GM21423 (cell line): ENCODE measurements at regions not wholly inside any gene's neighbourhood (a gene's known extent, or its start where the extent isn't known, plus 50 kb on each side); places are given as distances from the start of the nearest gene placed in this dataset.
A peak's percentile ranks its signal among the peaks of the same experiment; 100 is the strongest.
"Not testable (repeated sequence)": the region's sequence is repeated elsewhere in the genome, so short reads cannot be mapped to it uniquely, and the experiment has no call there.

Source experiments
- ATAC-seq: cut with Tn5 transposase; IDR thresholded peaks from one replicate; pipeline ENCODE4 v1.9.1; 2021; ENCODE audit warnings: mild to moderate bottlenecking, moderate library complexity; ENCODE audit not compliant: unreplicated experiment

GRCh38 chr4:38413524-38414341, 250.3 kb upstream of the KLF3 start:
- ATAC-seq: no peak

GRCh38 chr4:38414410-38414809, 249.6 kb upstream of the KLF3 start:
- ATAC-seq: no peak

- no peak for ATAC-seq
Measured at GRCh38 chr4:38415682-38416081, 248.3 kb upstream of the KLF3 start.

GRCh38 chr4:38416450-38417014, 247.5 kb upstream of the KLF3 start:
- ATAC-seq: no peak

- ATAC-seq: not testable (repeated sequence)
Measured at GRCh38 chr4:38420254-38420653, 243.7 kb upstream of the KLF3 start.

GRCh38 chr4:38422850-38423249, 241.1 kb upstream of the KLF3 start:
- ATAC-seq: no peak

DNA sequence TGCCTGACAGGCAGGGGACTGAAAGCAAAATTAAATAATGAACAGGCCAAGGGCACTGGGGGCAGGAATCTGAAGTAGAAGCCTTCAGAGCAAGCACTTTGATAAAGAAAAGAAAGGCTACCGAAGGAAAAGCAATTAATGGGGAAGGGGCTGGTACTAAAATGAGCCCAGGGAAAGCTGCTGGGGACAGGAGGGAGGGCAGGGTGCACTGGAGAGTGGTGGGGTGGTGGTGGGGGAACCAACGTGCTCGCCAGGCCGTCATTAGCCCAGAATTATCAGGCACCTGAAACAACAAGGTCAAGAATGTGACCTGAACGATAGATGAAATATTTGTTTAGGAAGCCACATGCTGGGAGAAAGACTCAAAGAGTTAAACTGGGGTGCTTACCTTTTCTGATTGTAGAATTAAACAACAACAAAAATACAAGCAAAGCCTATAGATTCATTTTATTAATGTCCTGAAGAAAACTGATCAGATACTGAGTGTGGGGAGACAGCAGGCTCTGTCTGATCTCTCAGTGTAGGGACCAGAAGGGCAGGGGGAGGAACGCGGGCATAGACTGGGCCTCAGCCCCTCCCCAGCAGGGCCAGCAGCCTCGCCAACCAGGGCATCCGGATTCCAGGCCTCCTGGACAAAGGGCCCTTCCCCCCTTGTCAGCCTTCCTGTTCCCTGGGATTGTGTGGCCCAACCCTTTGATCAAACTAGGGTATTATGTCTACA, 239.7 kb upstream of the KLF3 start:
- ATAC-seq: no peak

GRCh38 chr4:38426532-38426931, 237.5 kb upstream of the KLF3 start:
- no peak for ATAC-seq

DNA sequence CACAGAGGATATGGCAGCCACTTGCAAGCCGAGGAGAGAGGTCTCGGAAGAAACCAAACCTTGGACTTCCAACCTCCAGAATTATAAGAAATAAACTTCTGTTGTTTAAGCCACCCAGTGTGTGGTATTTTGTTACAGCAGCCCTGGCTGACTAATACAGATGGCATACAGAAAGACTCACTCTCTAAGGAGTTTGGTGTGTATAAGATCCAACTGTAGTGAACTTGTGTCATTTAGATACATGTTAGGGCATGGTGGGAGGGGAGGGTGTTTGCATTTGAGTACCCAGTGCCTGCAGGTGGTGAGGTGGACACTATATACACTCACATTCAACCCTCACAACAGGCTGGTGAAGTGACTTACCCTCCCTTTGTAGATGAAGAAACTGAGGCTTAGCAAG, 233.2 kb upstream of the KLF3 start:
- ATAC-seq: no peak

DNA sequence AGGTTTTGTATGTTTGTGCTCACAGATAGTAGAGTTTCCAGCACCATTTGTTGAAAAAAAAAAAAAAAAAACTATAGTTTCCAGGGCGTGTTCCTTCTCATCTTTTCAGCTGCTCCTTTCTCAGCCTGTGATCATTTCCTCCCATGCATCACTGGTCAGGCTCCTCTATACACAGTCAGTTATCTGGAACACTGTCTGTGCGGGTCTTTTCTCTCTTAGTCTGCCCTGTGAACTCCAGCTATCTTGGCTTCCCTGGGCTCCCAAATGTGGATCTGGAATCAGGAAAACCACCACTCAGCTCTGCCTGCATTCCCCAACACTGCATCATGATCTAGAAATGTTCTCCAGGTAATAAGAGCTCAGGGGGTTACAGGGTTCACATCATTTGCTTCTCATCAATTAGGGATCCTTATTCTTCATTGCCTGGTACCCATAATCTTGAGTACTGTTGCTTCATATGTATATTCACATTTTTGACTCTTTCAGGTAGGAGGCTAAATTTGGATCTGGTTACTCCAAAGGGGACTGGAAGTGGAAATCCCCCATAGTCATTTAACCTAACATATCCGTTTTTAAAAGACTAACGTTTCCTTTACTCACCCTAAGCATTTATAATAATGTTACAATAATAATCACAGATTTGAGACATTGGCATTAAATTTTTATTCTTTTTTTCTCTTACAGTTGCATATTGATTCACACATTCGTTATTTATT, 221.8 kb upstream of the KLF3 start:
- no peak for ATAC-seq

GRCh38 chr4:38449506-38450174, 214.4 kb upstream of the KLF3 start:
- ATAC-seq: no peak

GRCh38 chr4:38452009-38452408, 212.0 kb upstream of the KLF3 start:
- no peak for ATAC-seq

DNA sequence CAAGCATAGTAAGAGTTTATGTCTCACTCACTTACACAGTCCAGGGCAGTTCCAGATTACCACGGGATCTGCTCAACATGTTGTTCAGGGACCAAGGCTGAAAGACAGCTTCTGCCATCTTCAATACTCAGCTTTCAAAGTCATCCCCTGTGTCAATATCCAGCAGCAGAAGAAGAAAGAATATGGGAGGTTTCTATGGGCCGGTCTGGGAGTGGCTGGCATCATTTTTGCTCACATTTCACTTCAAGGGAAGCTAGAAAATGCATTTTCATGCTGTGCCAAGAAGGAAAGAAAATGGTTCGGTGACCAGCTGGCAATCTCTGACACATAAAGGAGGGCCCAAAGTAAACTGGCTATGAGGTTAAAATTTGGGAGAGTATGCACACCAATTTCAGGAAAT, 211.5 kb upstream of the KLF3 start:
- no peak for ATAC-seq

GRCh38 chr4:38453253-38453881, 210.6 kb upstream of the KLF3 start:
- no peak for ATAC-seq

DNA sequence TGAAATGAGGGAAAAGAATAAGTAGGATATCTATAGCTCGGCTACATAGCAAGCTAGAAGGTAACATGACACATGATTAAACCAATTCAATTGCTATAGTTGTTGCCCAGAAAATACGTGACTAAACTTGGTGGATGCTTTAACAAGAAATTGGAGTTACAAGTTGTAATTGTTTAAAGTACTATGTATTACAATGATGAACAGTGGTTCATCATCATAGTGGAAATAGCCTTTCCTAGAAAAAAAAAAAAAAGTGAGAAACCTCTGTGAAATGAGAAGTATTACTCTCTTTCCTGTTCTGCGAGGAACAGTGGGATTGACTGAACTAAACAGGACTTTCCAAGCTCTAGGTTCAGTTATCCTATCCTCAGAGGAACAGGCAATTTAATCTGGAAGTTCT, 209.7 kb upstream of the KLF3 start:
- ATAC-seq: no peak

GRCh38 chr4:38455092-38455862, 208.7 kb upstream of the KLF3 start:
- peak; percentile 64 for ATAC-seq

DNA sequence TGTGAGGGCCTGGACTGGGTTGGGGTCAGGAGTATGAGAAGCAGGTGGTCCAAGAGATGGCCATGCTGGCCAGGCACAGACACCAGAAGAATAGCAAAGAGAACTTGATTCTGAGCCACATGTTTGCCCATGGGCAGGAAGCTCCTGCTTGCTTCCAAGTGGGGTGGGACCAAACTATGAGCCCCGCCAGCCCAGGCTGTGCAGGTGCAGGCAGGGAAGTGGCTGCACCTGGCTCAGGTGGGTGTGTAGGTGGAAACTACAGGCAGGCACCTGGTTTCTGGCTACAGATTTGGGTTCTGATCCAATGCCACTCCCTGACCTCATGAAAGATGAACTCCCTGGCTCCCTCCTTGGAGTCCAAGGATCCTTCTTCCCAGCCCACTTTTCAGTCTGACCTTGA, 207.9 kb upstream of the KLF3 start:
- ATAC-seq: no peak

GRCh38 chr4:38461342-38461741, 202.7 kb upstream of the KLF3 start:
- ATAC-seq: no peak

DNA sequence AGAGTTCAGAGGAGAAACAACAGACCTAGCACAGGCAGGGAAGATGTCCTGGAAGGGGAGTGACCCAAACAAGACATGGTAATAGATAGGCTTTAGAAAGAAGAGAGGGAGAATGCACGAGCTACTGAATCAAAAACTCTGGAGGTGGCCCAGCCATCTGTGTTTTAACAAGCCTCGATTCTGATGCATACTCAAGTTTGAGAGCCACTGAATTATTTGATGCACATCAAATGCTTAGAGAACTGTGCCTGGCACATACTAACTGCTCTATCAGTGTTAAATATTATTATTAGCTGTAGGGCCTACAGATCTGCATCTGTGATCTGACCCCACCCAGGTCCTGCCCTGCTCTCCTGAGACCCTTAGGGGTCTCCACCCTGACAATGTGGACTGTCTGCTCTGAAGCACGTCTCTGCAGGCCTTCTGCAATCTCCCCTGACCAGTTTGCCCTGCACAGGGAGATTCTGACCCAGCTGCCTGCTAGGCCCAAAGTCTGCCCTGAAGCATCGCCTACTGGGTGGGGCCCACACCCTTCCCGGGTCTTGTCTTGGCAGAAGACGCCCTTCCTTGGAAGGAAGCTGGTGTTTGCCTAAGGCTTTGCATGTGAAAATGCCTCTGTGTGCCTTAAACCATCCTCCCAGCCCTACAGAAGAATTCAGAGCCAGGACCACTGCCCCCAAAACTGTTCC, 201.5 kb upstream of the KLF3 start:
- no peak for ATAC-seq
